Islet of Langerhans (tissue), 1 donor: ENCODE measurements at regions not wholly inside any gene's neighbourhood (a gene's known extent, or its start where the extent isn't known, plus 50 kb on each side); places are given as distances from the start of the nearest gene placed in this dataset.
A peak's percentile ranks its signal among the peaks of the same experiment; 100 is the strongest.

Experiments
- FAIRE-seq: peaks from one replicate; lab custom pipeline; 2011; peaks lifted over from hg19 to GRCh38; lab: Jason Lieb, UNC

DNA sequence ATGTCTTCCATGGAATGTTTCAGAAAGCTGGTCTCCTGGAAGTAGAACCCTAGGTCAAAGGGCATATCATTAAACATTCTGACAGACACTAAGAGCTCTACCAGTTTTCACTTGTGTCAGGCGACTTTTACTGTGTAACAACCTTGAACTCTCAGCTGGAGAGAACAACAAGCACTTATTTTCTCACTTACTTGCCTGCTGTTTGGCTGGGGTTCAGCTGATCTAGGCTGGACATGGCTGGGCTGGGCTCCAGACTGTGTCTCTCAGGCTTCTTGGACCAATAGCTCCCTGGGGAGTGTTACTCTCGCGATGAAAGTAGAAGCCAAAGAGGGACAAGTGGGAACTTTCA is 527.3 kb downstream of the SHQ1 start:
- no peak for FAIRE-seq

DNA sequence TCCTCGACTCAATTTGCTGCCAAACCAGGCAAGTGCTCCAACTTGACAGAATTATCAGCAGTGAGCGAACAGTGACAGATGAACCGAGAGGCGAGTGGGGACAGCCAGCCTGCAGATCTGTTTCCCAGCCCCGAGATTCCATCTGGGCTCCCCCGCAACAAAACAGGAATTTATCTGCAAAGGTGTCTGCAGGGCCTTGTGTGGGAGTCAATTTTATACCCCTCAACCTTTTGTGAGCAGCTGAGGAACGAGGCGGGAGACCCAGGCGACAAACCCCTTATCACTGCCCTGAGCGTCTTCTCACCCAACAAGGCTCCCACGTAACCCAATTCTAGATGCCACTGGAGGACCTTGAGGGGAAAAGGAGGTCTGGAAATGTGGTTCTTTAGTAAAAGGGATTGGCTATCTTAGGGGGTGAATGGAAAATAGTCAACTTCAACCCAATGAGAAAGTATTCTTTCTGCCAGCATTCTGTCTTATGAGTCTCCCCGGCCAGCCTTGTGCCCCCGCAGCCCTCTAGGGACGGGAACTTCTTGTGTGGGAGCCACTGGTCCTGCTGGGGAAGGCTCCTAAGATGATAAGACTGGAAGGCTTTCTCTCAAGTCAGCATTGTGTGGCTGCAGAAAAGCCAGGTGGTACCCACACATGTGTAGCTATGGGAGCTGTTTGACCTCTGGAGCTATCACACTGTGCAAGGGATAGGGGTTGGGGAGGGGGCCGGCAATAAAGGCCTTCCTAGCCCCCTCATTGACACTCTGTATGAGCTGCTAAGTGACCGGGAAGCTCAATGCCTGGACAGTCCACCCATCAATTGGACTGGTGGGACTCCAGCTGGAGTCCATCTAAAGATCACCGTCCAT is 527.9 kb downstream of the SHQ1 start:
- FAIRE-seq = no peak

DNA sequence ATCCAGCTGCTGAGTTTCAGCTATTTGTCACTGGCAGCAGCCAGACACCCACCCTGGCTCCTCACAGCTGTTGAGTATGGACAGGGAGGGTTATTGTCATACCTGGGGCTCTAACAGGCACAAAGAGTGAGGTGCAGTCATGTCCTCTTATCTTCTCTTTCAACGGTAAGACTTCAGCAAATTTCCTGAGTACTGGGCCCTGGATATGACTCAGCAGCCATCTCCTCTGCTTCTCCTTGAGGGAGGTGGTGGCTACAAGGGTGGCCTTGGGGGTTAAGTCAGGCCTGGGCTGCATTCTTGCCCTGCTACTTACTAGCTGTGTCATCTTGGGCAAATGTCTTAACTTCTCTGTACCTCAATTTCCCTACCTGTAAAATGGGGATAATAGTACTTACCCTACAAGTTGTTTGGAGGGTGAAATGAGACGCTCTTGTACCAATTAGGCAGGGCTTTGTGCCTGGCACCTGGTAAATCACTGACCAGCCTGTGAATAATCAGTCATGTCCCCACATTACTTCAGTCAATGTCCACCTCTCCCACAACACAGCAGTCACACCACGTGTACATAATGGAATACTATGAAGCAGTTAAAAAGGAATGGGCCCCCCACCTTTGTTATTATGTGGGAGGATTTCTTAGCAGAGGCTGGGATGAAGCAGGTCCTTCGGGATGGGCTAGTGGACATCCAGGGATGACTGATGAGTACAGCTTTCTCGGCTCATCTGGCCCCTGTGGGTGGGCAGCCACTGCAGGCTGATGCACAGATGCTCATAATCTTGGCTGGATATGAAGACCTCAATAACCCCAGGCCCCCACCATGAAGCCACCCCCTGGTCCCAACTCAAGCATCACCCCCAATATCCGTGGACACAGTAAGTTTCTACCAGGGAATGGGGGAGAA is 528.8 kb downstream of the SHQ1 start:
- FAIRE-seq = no peak

DNA sequence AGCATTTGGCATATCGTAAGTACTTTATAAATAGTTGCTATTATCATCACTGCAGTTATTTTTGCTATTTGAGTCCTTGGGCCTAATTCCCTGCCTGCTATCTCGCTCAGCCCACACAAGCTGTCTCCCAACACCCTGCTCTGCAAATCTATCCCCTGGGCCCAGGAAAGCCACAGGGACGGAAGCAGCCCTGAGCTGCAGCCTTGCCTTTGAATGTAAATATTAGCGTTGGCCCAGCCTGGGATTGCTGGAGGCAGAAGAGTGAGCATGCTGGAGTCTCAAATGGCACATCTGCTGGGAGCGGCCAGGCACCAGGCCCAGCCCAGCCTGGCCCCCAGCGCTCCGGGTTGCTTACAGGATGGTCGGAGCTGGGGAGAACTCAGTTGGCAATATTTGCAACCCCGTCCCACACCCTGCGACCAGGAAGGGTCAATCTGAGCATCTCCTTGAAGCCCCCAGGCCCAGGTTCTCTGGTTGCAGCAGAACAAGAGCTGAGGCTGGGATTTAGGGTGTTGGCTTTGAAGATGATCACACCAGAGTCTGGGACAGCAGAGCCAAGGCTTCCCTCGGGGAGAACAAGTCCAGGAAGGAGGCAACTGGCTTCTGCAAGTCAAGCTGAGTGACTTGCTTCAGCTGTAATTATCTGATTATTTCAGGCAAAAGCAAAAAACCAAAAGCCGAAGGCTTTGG is 529.6 kb downstream of the SHQ1 start:
- FAIRE-seq = no peak

DNA sequence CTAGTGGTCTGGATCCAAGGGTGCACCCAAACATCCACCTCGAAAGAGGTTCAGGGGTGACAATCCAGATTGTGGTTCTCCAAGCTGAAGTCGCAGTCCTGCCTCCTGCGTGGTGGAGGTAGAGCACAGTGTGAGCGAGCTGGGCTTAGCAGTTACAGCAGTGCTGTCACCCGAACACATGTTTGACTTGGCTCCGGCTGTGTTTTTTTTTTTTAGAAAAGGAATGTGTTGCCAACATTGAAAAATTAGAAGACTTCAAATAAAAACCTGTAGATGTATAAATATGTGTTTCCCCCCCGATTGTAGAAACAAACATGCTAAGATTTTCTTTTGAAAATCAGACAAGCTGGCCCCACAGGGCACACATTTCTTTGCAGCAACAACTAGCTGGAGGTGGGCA is 530.8 kb downstream of the SHQ1 start:
- FAIRE-seq = no peak

DNA sequence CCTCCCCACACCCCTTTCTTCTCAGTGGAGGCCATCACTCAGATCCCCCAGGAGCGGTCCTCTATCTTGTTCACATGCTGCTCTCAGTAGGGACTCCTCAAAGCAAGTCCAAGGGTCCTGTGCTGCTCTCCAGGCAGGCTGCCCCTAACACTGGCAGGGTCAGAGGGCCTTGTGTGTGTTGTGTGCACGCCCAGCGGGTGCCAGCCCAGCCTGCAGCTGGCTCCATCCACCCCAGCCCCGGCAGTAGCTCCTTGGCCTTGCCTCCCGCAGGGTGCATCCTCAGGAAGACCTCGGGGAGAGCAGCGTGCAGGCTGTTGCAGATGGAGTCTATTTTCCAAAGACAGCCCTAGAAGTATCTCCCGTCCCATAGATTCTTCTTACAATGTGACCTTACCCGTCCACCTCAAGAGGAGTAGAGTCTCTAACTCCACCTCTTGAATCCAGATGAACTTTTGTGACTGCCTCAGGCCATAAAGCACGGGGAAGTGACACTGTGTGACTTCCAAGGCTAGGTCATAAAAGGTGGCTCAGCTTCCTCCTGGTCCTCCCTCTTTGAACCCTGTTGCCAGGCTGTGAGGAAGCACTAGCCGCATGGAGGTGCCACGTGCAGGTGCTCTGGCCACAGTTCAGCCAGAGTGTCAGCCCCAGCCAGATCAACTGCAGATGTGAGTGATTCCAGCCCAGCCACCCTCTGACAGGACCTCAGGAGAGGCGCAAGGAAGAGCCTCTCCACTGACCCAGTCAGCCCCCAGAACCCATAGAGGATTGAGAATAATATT is 531.6 kb downstream of the SHQ1 start:
- no peak for FAIRE-seq

DNA sequence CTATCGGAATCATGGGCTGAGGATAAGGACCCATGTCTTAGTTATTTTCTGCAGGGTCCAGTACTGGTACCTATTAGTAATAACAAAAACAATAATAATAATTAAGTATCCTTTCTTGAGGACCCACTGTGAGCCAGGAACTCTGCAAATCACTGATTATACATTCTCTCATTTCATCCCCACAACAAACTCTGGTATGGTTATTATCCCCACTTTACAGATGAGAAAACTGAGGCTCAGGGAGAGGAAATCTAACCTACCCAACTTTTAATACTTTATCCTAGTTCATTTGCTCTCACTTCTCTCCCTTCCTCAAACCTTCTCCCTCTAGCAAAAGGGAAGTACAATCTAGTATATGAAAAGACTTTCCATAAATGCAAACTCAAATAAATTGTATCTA is 528.4 kb upstream of the PROK2 start:
- FAIRE-seq = no peak

GRCh38 chr3:72312339-72312738 is 527.4 kb upstream of the PROK2 start:
- FAIRE-seq = no peak

- FAIRE-seq = no peak
Observed at GRCh38 chr3:72311425-72311824, 526.5 kb upstream of the PROK2 start.

DNA sequence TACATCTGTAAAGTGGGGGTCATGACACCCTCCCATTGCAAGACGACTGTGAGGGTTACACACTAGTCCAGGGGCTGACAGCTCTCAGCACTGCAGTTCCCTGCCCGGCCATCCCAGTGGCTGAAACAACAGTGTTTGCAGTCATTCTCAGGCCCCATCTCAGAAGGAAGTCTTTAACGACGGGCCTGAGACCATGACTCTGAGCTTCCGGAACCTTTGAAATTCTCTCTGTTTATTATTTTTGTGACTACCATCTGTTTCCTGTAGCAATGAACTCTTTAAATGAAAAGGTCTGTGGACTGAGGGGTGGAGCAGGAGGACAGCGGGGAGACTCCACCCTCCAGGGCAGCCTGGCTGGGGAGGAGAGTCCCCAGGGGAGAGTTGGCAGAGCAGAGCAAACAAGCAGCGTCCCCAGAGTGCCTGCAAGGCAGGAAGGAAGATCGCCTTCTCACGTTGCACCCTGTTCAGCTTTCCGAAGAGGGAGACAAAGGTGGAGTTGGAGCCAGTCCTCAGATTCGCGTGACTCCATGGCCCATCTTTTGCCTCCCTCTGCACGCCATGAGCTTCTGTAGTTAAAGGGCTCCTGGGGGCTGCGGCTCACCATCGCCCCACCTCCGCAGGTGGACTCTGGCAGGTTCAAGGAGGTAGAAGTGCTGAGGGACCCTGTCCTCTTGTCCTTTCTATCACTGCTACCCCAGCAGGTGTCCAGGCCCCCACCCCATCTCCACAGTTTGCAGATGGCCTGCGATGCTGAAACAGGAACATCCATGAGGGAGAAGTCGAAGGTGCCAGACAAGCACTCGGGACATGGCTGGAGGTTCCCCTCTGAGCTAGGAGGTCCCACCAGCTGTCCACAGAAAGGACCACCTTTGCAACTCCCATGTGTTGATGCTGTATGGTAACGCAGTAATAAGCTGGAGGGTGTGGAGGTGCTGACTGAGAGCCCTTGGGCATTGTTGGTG is 525.8 kb upstream of the PROK2 start:
- FAIRE-seq = peak; percentile 79

DNA sequence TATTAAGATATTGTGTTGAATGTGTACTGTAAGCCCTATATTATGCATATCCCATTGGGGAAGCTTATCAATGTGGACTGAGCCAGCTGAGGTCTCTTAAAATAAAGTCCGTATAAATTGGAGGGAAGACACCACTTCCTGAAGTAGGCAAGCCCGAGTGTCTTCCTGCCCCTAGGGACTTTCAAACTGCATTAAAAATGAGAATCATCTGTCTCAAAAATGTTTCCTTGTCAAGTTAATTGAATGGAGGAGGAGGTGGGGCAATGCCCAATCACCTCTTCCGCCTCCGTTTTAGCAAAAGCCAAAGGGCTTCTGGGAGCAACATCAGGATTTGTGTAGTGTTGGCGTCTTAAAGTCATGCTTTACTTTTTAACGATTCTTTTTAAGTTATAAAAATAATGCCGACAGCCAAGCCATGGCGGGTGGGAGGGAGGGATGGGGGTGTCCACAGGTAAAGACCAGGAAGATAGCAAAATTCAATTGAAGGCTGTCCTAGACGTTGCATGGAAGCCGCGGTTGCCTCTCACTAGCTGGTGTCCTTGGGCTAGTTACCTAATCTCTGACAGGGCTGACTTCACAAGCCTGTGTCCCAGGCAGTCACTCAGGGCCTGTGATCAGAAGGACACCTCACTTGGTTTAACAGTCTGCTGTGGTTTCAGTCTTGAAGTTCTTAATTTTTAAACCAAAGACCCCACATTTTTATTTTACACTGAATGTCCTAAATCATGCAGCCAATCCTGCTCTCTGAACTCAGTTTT is 524.9 kb upstream of the PROK2 start:
- no peak for FAIRE-seq

DNA sequence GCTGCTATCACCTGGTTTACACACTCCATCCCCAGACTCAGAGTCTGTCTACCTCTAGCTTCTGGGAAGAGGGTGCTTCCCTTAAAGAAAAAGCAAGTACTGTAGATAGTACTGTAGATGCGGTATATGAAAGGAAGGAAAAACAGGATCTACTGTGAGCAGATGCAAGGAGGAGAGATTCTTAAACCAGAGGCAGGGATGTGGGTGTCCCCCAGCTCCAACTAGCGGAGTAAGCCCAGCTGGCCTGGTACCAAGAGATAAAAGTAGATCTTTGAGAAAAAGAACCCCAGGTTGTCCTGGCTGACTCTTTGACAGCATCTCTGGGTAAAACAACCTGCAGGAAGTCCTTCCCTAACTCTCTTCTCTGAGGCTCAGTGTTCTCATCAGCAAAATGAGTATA is 523.7 kb upstream of the PROK2 start:
- no peak for FAIRE-seq

DNA sequence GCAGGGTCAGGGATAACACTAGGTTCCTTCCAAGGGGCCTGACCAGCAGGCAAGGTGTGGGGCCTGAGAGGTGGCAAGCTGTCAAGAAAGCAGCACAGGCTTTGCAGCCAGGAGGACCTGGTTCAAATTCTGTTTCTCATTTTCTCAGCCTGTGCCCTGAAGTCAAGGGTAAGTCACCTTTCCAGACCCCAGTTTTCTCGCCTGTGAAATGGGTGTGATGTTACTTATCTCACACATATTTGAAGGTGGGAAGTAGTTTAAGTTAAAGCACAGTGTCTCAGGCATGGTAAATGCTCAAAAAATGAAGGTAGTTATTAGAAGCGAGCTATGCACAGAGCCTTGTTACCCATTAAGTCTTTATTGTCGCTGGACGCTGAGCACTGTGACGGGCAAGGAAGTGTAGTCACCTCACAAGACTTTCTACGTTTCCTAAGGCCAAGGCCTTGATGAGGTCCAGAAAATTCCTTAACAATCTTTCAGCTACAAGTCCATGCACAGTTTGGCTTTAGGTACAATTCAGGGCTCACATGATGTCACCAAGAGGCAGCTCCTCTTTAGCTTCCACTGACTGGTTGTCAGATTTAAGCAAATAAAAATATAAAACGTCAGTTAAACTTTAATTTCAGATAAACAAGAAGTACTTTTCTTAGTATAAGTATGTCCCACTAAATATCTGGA is 522.6 kb upstream of the PROK2 start:
- no peak for FAIRE-seq

GRCh38 chr3:72306800-72307341 is 521.9 kb upstream of the PROK2 start:
- FAIRE-seq = peak; percentile 89

- FAIRE-seq = no peak
Observed at GRCh38 chr3:72303926-72304325, 519.0 kb upstream of the PROK2 start.

- FAIRE-seq = no peak
Observed at GRCh38 chr3:72301779-72302178, 516.8 kb upstream of the PROK2 start.

DNA sequence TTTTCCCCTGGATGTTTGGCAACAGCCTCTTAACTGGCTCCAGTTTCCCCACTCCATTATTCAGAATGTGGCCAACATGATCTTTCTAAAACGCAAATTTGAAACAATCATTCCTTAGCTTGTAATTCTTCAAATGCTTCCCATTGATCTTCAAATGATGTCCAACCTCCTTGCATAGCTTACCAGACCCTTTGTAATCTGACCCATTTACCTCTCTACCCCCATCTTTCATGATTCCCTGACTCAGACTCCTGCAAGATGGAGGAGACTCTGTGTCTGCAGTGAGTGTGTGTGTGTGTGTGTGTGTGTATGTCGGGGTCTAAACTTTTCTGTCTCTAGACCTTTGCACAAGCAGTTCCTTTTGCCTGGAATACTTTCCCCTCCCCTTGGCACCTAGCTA is 515.7 kb upstream of the PROK2 start:
- no peak for FAIRE-seq

DNA sequence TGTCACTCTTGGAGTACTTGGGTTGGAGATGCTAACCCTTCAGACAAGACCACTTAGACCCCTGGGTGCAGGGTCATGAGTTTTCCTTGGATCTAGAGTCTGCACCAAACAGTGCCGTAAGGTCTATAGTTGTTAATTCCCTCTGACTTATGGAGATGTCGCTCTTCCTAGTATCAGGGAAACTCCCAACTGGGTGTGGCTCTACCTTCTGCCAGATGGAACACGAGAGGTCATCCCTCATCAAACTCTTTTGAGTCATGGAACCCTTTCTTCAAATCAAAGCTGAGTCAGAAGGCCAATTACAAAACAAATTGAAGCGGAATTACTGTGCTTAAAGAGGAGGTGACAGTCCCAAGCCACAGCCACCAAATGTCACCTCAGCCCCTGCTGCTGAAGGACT is 514.9 kb upstream of the PROK2 start:
- FAIRE-seq = no peak

GRCh38 chr3:72299321-72299802 is 514.4 kb upstream of the PROK2 start:
- FAIRE-seq = no peak
